Body of pancreas (tissue), 4 donors: ENCODE measurements at regions not wholly inside any gene's neighbourhood (a gene's known extent, or its start where the extent isn't known, plus 50 kb on each side); places are given as distances from the start of the nearest gene placed in this dataset.

Source experiments
- ATAC-seq: fragments of 150-250 bp; one replicate; pipeline ENCODE4 v1.9.1; 2016
- DNase-seq, 4 donors: peaks; one replicate each; pipeline ENCODE4 v3.0.0-alpha.2; 2019
- H3K27ac ChIP-seq, 4 donors: fragments of 200-600 bp; sonication (generic); 1 replicate in 3 of 4; 2 replicates in 1 of 4; pipeline versions ENCODE4 v1.5.1 to v1.6.1; 2016 to 2019; ENCODE audit warnings: mild to moderate bottlenecking in 1 of 4, mixed read lengths in 1 of 4, moderate library complexity in 1 of 4
- H3K27me3 ChIP-seq, 2 donors: fragments of 200-600 bp; sonication (generic); one replicate each; pipeline ENCODE4 v1.6.0; 2016; ENCODE audit warnings: mild to moderate bottlenecking in 1 of 2
- H3K36me3 ChIP-seq, 2 donors: fragments of 200-600 bp; sonication (generic); replicated peaks in 1 of 2; 2 replicates each; pipeline ENCODE4 v1.5.1; 2016; ENCODE audit warnings: low read depth in 2 of 2; ENCODE audit not compliant: insufficient read depth in 1 of 2
- H3K4me1 ChIP-seq: fragments of 200-600 bp; sonication (generic); one replicate; pipeline ENCODE4 v1.6.0; 2016
- H3K4me3 ChIP-seq, 2 donors: fragments of 200-600 bp; sonication (generic); 1 replicate in 1 of 2; 2 replicates in 1 of 2; pipeline ENCODE4 v1.5.1; 2016 to 2019
- H3K9me3 ChIP-seq, 3 donors: fragments of 200-600 bp; sonication (generic); 1 replicate in 2 of 3; 2 replicates in 1 of 3; pipeline ENCODE4 v1.5.1; 2016
- POLR2A ChIP-seq, 3 donors: fragments of 450-650 bp; IDR thresholded peaks; one replicate each; pipeline ENCODE4 v1.6.1; 2016; ENCODE audit warnings: antibody characterized with exemption in 3 of 3, mild to moderate bottlenecking in 2 of 3
- WGBS, 2 donors: methylation state at CpG; one replicate each; pipeline ENCODE4 v1.1.5; 2017; 5-methylcytosine and 5-hydroxymethylcytosine counted together
- intact Hi-C: fragments of 100-400 bp; cut with DNase I; formaldehyde crosslinking; loops from one replicate; pipeline ENCODE4 v1.15.1; 2023
- TF ChIP-seq, protein P1 (sequence below), 7 experiments: fragments of 450-650 bp in 4 of 7; fragments of 200-600 bp in 3 of 7; sonication (generic) in 3 of 7; IDR thresholded peaks; one replicate each; pipeline ENCODE4 v1.5.1; 2016 to 2019; ENCODE audit warnings: antibody characterized with exemption in 7 of 7

DNA sequence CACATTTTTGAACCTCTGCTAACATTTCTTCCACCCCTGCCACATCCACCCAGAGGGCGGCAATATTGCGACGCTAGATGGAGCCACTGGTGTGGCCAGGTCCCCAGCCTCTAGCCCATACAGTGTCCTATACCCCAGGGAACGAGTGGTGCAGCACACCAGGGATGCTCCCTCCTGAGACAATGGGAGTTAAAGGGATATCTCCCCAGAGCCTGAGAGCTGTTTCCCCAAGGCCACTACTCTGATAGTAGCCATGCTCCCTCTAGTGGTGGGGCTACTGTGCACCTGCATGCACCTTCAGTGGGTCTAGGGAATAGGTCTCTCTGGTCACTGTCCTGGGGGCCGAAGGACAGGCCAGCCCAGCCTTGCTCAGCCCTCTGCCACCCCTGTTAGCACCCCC lies 336.4 kb upstream of the FSHR start:
- ATAC-seq (peak; percentile 45), DNase-seq (peak; percentile 47 to 64 (median 50))
- no peak overlapping the region for H3K4me3 ChIP-seq
- no peak overlapping the region for H3K27ac ChIP-seq
- H3K9me3 ChIP-seq = no peaks in the 10 kb centered on the region
- H3K36me3 ChIP-seq = no peaks in the 10 kb centered on the region
- H3K27me3 ChIP-seq = no peaks in the 10 kb centered on the region
- H3K4me1 ChIP-seq = no peaks in the 10 kb centered on the region
- TF ChIP-seq POLR2A (IDR thresholded peaks at IDR 0.05) = no peak
- TF ChIP-seq, protein P1, sequence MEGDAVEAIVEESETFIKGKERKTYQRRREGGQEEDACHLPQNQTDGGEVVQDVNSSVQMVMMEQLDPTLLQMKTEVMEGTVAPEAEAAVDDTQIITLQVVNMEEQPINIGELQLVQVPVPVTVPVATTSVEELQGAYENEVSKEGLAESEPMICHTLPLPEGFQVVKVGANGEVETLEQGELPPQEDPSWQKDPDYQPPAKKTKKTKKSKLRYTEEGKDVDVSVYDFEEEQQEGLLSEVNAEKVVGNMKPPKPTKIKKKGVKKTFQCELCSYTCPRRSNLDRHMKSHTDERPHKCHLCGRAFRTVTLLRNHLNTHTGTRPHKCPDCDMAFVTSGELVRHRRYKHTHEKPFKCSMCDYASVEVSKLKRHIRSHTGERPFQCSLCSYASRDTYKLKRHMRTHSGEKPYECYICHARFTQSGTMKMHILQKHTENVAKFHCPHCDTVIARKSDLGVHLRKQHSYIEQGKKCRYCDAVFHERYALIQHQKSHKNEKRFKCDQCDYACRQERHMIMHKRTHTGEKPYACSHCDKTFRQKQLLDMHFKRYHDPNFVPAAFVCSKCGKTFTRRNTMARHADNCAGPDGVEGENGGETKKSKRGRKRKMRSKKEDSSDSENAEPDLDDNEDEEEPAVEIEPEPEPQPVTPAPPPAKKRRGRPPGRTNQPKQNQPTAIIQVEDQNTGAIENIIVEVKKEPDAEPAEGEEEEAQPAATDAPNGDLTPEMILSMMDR (IDR thresholded peaks at IDR 0.05) = peak; percentile 26 to 51 (median 42)
- WGBS, 2 donors = 23 to 50% methylated on average over 1 to 5 of the region's 5 CpGs
- intact Hi-C loops = no loop called here

DNA sequence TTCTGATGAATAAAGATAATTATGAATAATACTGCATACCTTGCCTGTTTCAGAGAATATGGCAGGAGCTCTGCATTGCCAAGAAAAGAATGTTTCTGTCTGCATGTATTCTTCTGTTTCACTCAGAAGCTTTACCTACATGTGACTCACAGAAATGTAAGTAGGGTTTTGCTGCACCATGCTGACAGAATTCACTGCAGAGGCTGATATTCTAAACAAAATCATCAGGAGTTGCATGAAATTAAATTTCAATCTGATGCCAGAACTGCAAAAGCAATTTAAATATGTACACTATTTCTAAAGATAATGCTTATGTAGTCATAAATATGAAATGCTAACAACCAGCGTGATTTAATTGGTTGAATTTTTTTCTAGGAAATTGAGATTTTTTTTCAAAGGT lies 332.8 kb upstream of the FSHR start:
- DNase-seq = no peak
- intact Hi-C loops = no loop called here
- H3K9me3 ChIP-seq = no peaks in the 10 kb centered on the region
- ATAC-seq = no peak
- H3K4me3 ChIP-seq = no peak overlapping the region
- no peaks in the 10 kb centered on the region for H3K4me1 ChIP-seq
- WGBS, 2 donors = 66 to 76% methylated on average over 1 of the region's 1 CpG
- H3K36me3 ChIP-seq = no peaks in the 10 kb centered on the region
- H3K27ac ChIP-seq = no peak overlapping the region
- no peaks in the 10 kb centered on the region for H3K27me3 ChIP-seq
- TF ChIP-seq, protein P1 (IDR thresholded peaks at IDR 0.05) = no peak
- no peak for TF ChIP-seq POLR2A (IDR thresholded peaks at IDR 0.05)

DNA sequence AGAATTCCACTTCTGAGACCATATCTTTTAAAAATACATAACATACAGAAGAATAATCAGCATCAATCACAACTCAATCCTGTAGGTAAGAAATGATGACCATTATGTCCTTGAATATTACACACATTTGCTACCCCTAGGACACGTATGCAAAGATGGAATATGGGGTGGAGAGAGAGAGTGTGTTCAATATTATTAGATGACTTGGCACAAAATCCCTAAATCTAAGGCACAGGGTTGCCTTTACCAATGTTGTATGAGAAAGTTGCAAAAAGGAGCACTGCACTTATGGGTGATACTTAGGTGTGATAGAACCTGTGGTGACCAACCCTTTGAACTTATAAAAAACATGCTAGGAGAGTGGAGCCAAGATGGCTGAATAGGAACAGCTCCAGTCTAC lies 326.2 kb upstream of the FSHR start:
- Histone ChIP-seq H3K4me1 (no peaks in the 10 kb centered on the region), H3K4me3 (no peak overlapping the region), H3K27ac (no peak overlapping the region), H3K9me3 (no peaks in the 10 kb centered on the region), H3K36me3 (no peaks in the 10 kb centered on the region), H3K27me3 (no peaks in the 10 kb centered on the region)
- 22 to 31% methylated on average over 1 of the region's 1 CpG for WGBS, 2 donors
- intact Hi-C loops = no loop called here
- DNase-seq = no peak
- no peak for ATAC-seq
- no peak for TF ChIP-seq POLR2A (IDR thresholded peaks at IDR 0.05)
- TF ChIP-seq, protein P1 (IDR thresholded peaks at IDR 0.05) = no peak

DNA sequence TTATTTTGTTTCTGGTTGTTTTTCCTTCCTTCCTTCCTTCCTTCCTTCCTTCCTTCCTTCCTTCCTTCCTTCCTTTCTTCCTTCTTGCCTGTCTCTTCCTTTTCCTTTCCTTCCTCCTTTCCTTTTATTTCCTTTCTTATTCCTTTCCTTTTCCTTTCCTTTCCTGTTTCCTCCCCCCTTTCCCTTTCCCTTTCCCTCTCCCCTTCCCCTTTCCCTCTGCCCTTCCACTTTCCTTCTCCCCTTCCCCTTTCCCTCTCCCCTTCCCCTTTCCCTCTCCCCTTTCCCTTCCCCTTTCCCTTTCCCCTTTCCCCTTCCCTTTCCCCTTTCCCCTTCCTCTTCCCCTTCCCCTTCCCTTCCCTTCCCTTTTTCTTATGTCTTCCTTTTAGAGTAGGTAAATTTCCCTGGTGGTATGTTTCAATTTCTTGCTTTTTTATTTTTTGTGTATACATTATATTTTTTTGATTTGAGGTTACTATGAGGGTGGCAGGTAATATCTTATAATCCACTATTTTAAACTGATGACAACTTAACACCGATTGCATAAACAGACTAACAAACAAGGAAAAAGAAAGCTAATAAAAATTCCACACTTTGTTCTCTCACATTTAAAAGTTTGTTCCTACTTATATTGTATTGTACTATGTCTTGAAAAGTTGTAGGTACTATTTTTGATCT lies 311.0 kb upstream of the FSHR start:
- intact Hi-C loops = no loop called here
- TF ChIP-seq POLR2A (IDR thresholded peaks at IDR 0.05) = no peak
- TF ChIP-seq, protein P1 (IDR thresholded peaks at IDR 0.05) = no peak
- Histone ChIP-seq H3K9me3 (no peaks in the 10 kb centered on the region), H3K36me3 (no peaks in the 10 kb centered on the region), H3K4me3 (no peak overlapping the region), H3K4me1 (no peaks in the 10 kb centered on the region), H3K27me3 (no peaks in the 10 kb centered on the region), H3K27ac (no peak overlapping the region)
- DNase-seq (no peak), ATAC-seq (no peak)
- WGBS, 2 donors = 47 to 57% methylated on average over 1 of the region's 1 CpG

DNA sequence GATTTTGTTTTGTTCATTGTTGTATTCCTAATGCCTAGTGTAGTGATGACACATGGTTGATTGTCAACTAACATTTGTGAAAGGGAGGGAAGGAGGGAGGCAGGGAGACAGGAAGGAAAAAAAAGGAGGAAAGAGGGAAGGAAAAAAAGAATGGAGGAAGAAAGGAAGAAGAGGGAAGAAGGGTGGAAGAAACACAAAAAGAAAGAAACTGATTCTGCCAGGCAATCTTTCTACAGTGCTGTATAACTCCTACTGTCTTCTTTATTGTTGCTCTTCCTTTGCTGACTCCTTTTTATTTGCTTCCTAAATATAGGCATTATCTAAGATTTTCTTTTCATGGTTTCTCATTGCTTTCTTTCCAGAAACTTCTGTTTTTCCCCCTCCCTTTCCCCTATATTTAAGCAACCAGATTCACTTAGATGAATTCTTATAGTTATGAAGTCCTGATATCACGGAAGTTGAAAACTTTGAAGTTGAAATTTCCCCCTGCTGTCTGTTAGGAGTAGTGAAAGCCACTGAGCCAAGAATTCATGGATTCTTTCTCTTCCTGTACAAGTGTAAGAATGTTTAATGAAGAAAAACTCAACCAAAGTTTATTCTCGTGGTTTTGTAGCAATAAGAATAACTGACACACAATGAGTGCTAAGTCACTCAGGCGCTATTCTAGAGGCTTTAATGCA lies 305.1 kb upstream of the FSHR start:
- intact Hi-C loops = no loop called here
- DNase-seq (no peak), ATAC-seq (no peak)
- Histone ChIP-seq H3K9me3 (no peaks in the 10 kb centered on the region), H3K4me3 (no peak overlapping the region), H3K27me3 (no peaks in the 10 kb centered on the region), H3K27ac (no peak overlapping the region), H3K36me3 (no peaks in the 10 kb centered on the region), H3K4me1 (no peaks in the 10 kb centered on the region)
- WGBS, 2 donors = 55 to 57% methylated on average over 3 of the region's 3 CpGs
- TF ChIP-seq POLR2A (IDR thresholded peaks at IDR 0.05) = no peak
